ENCODE measurements at regions not wholly inside any gene's neighbourhood (a gene's known extent, or its start where the extent isn't known, plus 50 kb on each side); places are given as distances from the start of the nearest gene placed in this dataset.

DNA sequence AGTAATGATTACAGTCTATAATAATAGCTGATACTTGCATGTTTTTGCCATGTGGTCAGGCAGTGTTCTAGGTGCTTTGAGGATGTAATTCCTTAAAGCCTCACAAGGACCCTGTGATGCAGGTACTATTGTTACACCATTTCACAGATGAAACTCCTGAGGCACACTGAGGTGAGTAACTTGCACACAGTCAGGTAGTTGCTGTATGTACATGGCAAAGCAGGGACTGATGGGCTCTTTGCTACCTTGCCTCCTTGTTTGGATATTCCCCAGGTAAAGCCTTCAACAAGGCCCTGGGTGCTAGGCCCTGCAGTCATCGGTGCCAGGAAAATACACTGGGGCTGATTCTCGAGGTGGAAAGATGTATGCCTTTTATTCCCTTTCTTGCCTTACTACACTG is 317.5 kb downstream of the CXCL12 start:
- no peak for TF ChIP-seq ZFP30 (CRISPR knock-in tag; IDR thresholded peaks at IDR 0.05)
- TF ChIP-seq ARNTL (CRISPR knock-in tag; IDR thresholded peaks at IDR 0.05; ENCODE audit: borderline replicate concordance, low read depth): no peak
- TF ChIP-seq BACH2 (CRISPR knock-in tag; IDR thresholded peaks at IDR 0.05; ENCODE audit: borderline replicate concordance): no peak
- no peak for TF ChIP-seq ZNF565 (CRISPR knock-in tag; conservative IDR thresholded peaks at IDR 0.05; ENCODE audit: low read depth)
- TF ChIP-seq, protein P1, sequence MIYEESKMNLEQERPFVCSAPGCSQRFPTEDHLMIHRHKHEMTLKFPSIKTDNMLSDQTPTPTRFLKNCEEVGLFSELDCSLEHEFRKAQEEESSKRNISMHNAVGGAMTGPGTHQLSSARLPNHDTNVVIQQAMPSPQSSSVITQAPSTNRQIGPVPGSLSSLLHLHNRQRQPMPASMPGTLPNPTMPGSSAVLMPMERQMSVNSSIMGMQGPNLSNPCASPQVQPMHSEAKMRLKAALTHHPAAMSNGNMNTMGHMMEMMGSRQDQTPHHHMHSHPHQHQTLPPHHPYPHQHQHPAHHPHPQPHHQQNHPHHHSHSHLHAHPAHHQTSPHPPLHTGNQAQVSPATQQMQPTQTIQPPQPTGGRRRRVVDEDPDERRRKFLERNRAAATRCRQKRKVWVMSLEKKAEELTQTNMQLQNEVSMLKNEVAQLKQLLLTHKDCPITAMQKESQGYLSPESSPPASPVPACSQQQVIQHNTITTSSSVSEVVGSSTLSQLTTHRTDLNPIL (CRISPR knock-in tag; IDR thresholded peaks at IDR 0.05; ENCODE audit: low read depth): no peak
- no peak for TF ChIP-seq ISL1 (CRISPR knock-in tag; IDR thresholded peaks at IDR 0.05)
- TF ChIP-seq ZFP3 (CRISPR knock-in tag; IDR thresholded peaks at IDR 0.05): no peak

Data from SK-N-SH treated with all-trans-retinoic acid at 6 μM for 48 hours (cell line).